GM12878 (cell line): ENCODE measurements at regions not wholly inside any gene's neighbourhood (a gene's known extent, or its start where the extent isn't known, plus 50 kb on each side); places are given as distances from the start of the nearest gene placed in this dataset.

ENCODE experiments used
- ATAC-seq: fragments of 200-7000 bp; cut with Tn5 transposase; 3 replicates; pipeline ENCODE4 v1.9.1; 2020; ENCODE audit warnings: mild to moderate bottlenecking, moderate library complexity
- BruUV-seq: library from RNA; stranded (reverse); fragments of 400-500 nt; replicated peaks from 2 replicates; lab custom pipeline; 2021; lab: Mats Ljungman, UMichigan
- CTCF ChIA-PET: fragments of 300-600 bp; sonication (Branson Sonifier 250); formaldehyde crosslinking; extraction: SDS; loops from one replicate; lab custom pipeline; 2021; ENCODE audit warnings: inconsistent platforms; lab: Yijun Ruan, JAX
- POLR2A ChIA-PET: fragments of 350-600 bp; formaldehyde crosslinking; extraction: SDS; loops from one replicate; lab custom pipeline; 2021; ENCODE audit warnings: inconsistent platforms; lab: Charles Lee
- RAD21 ChIA-PET: fragments of 300-600 bp; sonication (Branson Sonifier 250); formaldehyde crosslinking; loops from one replicate; lab custom pipeline; 2023; ENCODE audit warnings: antibody characterized with exemption; ENCODE audit not compliant: unreplicated experiment; lab: Charles Lee
- SMC1A ChIA-PET: fragments of 300-600 bp; sonication (Branson Sonifier 250); formaldehyde crosslinking; loops from one replicate; lab custom pipeline; 2023; ENCODE audit not compliant: unreplicated experiment, uncharacterized antibody; lab: Charles Lee
- DNase-seq: peaks from one replicate; pipeline ENCODE4 v3.0.0-alpha.2; 2011; ENCODE audit warnings: low read depth, low spot score
- FAIRE-seq: peaks from 3 replicates; lab custom pipeline; 2011; peaks lifted over from hg19 to GRCh38; lab: Jason Lieb, UNC
- H2AFZ ChIP-seq: 2 replicates; pipeline ENCODE4 v1.6.0; 2011; ENCODE audit warnings: low read depth, low read length, control low read depth; ENCODE audit not compliant: control insufficient read depth
- H3K27ac ChIP-seq: 2 replicates; pipeline ENCODE4 v1.5.1; 2011; ENCODE audit warnings: control low read depth; ENCODE audit not compliant: control insufficient read depth, insufficient read depth
- H3K27me3 ChIP-seq, 2 experiments: replicated peaks in 1 of 2; 2 replicates each; pipeline versions ENCODE4 v1.6.0 to v1.6.1; 2011; ENCODE audit warnings: low read length in 1 of 2; ENCODE audit not compliant: control insufficient read depth in 2 of 2, insufficient read depth in 2 of 2
- H3K36me3 ChIP-seq, 2 experiments: 2 replicates each; pipeline ENCODE4 v1.5.1; 2011; ENCODE audit warnings: low read length in 1 of 2; ENCODE audit not compliant: control insufficient read depth in 2 of 2, insufficient read depth in 2 of 2
- H3K4me1 ChIP-seq: 2 replicates; pipeline ENCODE4 v1.6.1; 2011; ENCODE audit warnings: mild to moderate bottlenecking, low read length, moderate library complexity, mixed read lengths; ENCODE audit not compliant: control insufficient read depth, insufficient read depth
- H3K4me2 ChIP-seq: 2 replicates; pipeline ENCODE4 v1.6.0; 2011; ENCODE audit warnings: control low read depth; ENCODE audit not compliant: control insufficient read depth, insufficient read depth
- H3K4me3 ChIP-seq: fragments of 200-600 bp; sonication (generic); 2 replicates; pipeline ENCODE4 v1.5.1; 2016
- H3K79me2 ChIP-seq: 2 replicates; pipeline ENCODE4 v1.6.0; 2011; ENCODE audit warnings: low read length; ENCODE audit not compliant: control insufficient read depth, insufficient read depth
- H3K9ac ChIP-seq: 2 replicates; pipeline ENCODE4 v1.8.0; 2011; ENCODE audit warnings: low read length, control low read depth, mixed read lengths; ENCODE audit not compliant: control insufficient read depth, insufficient read depth
- H3K9me3 ChIP-seq: replicated peaks from 3 replicates; pipeline ENCODE4 v1.5.1; 2011; ENCODE audit warnings: mild to moderate bottlenecking, low read length; ENCODE audit not compliant: control insufficient read depth, insufficient read depth
- H4K20me1 ChIP-seq: 2 replicates; pipeline ENCODE4 v1.6.0; 2011; ENCODE audit not compliant: control insufficient read depth, insufficient read depth
- BCL11A ChIP-seq: IDR thresholded peaks from 2 replicates; pipeline ENCODE4 v1.6.1; 2011; ENCODE audit warnings: low read depth, low read length
- KDM1A ChIP-seq: fragments of 200-600 bp; sonication (generic); IDR thresholded peaks from 2 replicates; pipeline ENCODE4 v1.6.1; 2016; ENCODE audit warnings: borderline replicate concordance
- NFYA ChIP-seq: IDR thresholded peaks from 2 replicates; pipeline ENCODE4 v1.6.1; 2011; ENCODE audit warnings: low read depth, mild to moderate bottlenecking, low read length, improper control_type of control experiment, borderline replicate concordance
- NR2C2 ChIP-seq: IDR thresholded peaks from 2 replicates; pipeline ENCODE4 v1.6.1; 2011; ENCODE audit warnings: borderline replicate concordance, low read depth; ENCODE audit not compliant: control insufficient read depth, insufficient read length
- WGBS: methylation state at CpG from one replicate; pipeline ENCODE4 v1.1.6; 2016; ENCODE audit warnings: low lambda C conversion rate; ENCODE audit not compliant: insufficient replicate concordance, insufficient coverage; ENCODE audit errors: missing lambda C conversion rate; 5-methylcytosine and 5-hydroxymethylcytosine counted together
- in situ Hi-C: fragments of 300-500 bp; cut with MboI; formaldehyde crosslinking; loops from 9 replicates; pipeline ENCODE4 v1.14.3; 2018; ENCODE audit warnings: mixed read lengths
- intact Hi-C: fragments of 100-400 bp; cut with micrococcal nuclease; formaldehyde crosslinking; loops from one replicate; pipeline ENCODE4 v1.14.2; 2022; ENCODE audit not compliant: unreplicated experiment
- TF ChIP-seq, protein P1 (sequence below): fragments of 450-650 bp; IDR thresholded peaks from 2 replicates; pipeline ENCODE4 v1.6.1; 2017; ENCODE audit warnings: mild to moderate bottlenecking, moderate library complexity
- TF ChIP-seq, protein P2 (sequence below): IDR thresholded peaks from 2 replicates; pipeline ENCODE4 v1.6.1; 2011; ENCODE audit warnings: borderline replicate concordance, low read depth, mild to moderate bottlenecking, moderate library complexity, low read length; ENCODE audit not compliant: insufficient read depth, poor library complexity, severe bottlenecking
- TF ChIP-seq, protein P3 (sequence below): IDR thresholded peaks from 2 replicates; pipeline ENCODE4 v1.6.1; 2012; ENCODE audit warnings: low read depth, low read length, improper control_type of control experiment
- TF ChIP-seq, protein P4 (sequence below): fragments of 450-650 bp; IDR thresholded peaks from 2 replicates; pipeline ENCODE4 v1.6.1; 2017; ENCODE audit warnings: low read depth, mild to moderate bottlenecking, moderate library complexity
- TF ChIP-seq, protein P5 (sequence below): fragments of 450-650 bp; IDR thresholded peaks from 2 replicates; pipeline ENCODE4 v1.6.1; 2016; ENCODE audit warnings: mild to moderate bottlenecking, moderate library complexity, borderline replicate concordance

DNA sequence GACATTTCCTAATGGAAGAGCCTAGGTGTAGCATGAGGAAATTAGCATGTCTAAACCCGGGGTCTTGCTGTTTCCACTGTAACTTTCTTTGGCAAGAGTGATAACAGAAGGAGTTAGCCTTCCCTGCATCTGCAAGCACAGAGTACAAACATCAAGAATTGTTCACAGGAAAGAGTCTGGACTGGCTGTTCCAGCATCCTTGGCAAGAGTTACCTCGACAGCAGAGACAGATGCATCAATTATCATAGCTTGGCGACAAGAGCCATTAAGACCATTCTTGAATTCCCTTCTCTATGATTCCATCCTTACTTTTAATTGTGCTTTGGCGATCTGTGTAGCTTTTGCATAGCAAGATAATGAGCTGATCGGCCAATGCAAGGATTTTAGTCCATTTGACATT, 82.8 kb upstream of the RALGPS2 start:
- Histone ChIP-seq H3K4me3 (no peak overlapping the region), H3K9ac (no peak overlapping the region), H3K27me3 (no peaks in the 10 kb centered on the region), H4K20me1 (no peaks in the 10 kb centered on the region), H2AFZ (no peak overlapping the region), H3K9me3 (no peaks in the 10 kb centered on the region), H3K4me2 (no peak overlapping the region), H3K36me3 (no peaks in the 10 kb centered on the region), H3K27ac (no peak overlapping the region), H3K4me1 (no peaks in the 10 kb centered on the region), H3K79me2 (no peaks in the 10 kb centered on the region)
- DNase-seq (no peak), FAIRE-seq (no peak), ATAC-seq (no peak)
- CTCF ChIA-PET, result interaction anchor here (1.4 to 1.5 kb wide), 2 partner anchors 15 to 85 kb away, joined by 3 to 4 read pairs; no protein-coding TSS in a partner anchor
- POLR2A ChIA-PET, result no interaction called here
- intact Hi-C loops (no loop called here), in situ Hi-C loops (no loop called here)
- 35% methylated on average over 5 of the region's 5 CpGs for WGBS
- SMC1A ChIA-PET, result interaction anchor here (1.6 to 3.6 kb wide), 3 partner anchors 8 to 61 kb away, joined by 4 to 11 read pairs (median 5); no protein-coding TSS in a partner anchor
- RAD21 ChIA-PET, result no interaction called here
- BruUV-seq, result no TSS peak
- TF ChIP-seq, protein P1, sequence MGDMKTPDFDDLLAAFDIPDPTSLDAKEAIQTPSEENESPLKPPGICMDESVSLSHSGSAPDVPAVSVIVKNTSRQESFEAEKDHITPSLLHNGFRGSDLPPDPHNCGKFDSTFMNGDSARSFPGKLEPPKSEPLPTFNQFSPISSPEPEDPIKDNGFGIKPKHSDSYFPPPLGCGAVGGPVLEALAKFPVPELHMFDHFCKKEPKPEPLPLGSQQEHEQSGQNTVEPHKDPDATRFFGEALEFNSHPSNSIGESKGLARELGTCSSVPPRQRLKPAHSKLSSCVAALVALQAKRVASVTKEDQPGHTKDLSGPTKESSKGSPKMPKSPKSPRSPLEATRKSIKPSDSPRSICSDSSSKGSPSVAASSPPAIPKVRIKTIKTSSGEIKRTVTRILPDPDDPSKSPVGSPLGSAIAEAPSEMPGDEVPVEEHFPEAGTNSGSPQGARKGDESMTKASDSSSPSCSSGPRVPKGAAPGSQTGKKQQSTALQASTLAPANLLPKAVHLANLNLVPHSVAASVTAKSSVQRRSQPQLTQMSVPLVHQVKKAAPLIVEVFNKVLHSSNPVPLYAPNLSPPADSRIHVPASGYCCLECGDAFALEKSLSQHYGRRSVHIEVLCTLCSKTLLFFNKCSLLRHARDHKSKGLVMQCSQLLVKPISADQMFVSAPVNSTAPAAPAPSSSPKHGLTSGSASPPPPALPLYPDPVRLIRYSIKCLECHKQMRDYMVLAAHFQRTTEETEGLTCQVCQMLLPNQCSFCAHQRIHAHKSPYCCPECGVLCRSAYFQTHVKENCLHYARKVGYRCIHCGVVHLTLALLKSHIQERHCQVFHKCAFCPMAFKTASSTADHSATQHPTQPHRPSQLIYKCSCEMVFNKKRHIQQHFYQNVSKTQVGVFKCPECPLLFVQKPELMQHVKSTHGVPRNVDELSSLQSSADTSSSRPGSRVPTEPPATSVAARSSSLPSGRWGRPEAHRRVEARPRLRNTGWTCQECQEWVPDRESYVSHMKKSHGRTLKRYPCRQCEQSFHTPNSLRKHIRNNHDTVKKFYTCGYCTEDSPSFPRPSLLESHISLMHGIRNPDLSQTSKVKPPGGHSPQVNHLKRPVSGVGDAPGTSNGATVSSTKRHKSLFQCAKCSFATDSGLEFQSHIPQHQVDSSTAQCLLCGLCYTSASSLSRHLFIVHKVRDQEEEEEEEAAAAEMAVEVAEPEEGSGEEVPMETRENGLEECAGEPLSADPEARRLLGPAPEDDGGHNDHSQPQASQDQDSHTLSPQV, result no peak
- TF ChIP-seq, protein P2, sequence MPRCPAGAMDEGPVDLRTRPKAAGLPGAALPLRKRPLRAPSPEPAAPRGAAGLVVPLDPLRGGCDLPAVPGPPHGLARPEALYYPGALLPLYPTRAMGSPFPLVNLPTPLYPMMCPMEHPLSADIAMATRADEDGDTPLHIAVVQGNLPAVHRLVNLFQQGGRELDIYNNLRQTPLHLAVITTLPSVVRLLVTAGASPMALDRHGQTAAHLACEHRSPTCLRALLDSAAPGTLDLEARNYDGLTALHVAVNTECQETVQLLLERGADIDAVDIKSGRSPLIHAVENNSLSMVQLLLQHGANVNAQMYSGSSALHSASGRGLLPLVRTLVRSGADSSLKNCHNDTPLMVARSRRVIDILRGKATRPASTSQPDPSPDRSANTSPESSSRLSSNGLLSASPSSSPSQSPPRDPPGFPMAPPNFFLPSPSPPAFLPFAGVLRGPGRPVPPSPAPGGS, result no peak
- TF ChIP-seq NR2C2, result no peak
- TF ChIP-seq KDM1A, result no peak
- TF ChIP-seq, protein P3, sequence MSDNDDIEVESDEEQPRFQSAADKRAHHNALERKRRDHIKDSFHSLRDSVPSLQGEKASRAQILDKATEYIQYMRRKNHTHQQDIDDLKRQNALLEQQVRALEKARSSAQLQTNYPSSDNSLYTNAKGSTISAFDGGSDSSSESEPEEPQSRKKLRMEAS, result no peak
- TF ChIP-seq, protein P4, sequence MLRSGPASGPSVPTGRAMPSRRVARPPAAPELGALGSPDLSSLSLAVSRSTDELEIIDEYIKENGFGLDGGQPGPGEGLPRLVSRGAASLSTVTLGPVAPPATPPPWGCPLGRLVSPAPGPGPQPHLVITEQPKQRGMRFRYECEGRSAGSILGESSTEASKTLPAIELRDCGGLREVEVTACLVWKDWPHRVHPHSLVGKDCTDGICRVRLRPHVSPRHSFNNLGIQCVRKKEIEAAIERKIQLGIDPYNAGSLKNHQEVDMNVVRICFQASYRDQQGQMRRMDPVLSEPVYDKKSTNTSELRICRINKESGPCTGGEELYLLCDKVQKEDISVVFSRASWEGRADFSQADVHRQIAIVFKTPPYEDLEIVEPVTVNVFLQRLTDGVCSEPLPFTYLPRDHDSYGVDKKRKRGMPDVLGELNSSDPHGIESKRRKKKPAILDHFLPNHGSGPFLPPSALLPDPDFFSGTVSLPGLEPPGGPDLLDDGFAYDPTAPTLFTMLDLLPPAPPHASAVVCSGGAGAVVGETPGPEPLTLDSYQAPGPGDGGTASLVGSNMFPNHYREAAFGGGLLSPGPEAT, result no peak
- TF ChIP-seq BCL11A, result no peak
- no peak for TF ChIP-seq NFYA
- TF ChIP-seq, protein P5, sequence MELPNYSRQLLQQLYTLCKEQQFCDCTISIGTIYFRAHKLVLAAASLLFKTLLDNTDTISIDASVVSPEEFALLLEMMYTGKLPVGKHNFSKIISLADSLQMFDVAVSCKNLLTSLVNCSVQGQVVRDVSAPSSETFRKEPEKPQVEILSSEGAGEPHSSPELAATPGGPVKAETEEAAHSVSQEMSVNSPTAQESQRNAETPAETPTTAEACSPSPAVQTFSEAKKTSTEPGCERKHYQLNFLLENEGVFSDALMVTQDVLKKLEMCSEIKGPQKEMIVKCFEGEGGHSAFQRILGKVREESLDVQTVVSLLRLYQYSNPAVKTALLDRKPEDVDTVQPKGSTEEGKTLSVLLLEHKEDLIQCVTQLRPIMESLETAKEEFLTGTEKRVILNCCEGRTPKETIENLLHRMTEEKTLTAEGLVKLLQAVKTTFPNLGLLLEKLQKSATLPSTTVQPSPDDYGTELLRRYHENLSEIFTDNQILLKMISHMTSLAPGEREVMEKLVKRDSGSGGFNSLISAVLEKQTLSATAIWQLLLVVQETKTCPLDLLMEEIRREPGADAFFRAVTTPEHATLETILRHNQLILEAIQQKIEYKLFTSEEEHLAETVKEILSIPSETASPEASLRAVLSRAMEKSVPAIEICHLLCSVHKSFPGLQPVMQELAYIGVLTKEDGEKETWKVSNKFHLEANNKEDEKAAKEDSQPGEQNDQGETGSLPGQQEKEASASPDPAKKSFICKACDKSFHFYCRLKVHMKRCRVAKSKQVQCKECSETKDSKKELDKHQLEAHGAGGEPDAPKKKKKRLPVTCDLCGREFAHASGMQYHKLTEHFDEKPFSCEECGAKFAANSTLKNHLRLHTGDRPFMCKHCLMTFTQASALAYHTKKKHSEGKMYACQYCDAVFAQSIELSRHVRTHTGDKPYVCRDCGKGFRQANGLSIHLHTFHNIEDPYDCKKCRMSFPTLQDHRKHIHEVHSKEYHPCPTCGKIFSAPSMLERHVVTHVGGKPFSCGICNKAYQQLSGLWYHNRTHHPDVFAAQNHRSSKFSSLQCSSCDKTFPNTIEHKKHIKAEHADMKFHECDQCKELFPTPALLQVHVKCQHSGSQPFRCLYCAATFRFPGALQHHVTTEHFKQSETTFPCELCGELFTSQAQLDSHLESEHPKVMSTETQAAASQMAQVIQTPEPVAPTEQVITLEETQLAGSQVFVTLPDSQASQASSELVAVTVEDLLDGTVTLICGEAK, result no peak
